ENCODE measurements at regions not wholly inside any gene's neighbourhood (a gene's known extent, or its start where the extent isn't known, plus 50 kb on each side); places are given as distances from the start of the nearest gene placed in this dataset.
"Not testable (repeated sequence)": the region's sequence is repeated elsewhere in the genome, so short reads cannot be mapped to it uniquely, and the experiment has no call there.

DNA sequence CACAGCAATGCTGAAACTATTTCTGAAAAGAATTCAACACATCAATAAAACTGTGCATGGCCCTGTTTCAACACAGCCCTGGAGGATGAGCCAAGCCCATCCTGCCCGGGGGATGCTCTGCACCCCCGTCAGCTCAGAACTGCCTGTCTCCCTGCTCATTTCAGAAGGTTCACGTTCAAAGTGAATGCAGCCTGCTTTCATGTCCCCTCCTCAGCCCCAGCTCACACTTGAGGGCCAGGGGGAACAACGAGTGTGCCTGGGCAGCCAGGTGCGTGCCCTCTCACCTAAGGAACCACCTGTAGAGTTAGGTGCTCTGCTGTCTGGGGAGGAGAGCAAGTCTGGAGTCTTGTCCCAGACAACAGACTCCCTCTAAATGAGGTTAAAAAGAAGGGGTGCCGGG, 348.5 kb upstream of the IRX2 start:
- TF ChIP-seq CTCF (IDR thresholded peaks at IDR 0.05; ENCODE audit: low read depth, low read length, missing control alignments), result no peak
- in situ Hi-C loops (cut with HindIII; ENCODE audit: low sequenced_read_pairs), result no loop called here
- no peak for DNase-seq (ENCODE audit: low read depth)
- H3K4me3 ChIP-seq (ENCODE audit: low read depth, low read length), result no peak overlapping the region

DNA sequence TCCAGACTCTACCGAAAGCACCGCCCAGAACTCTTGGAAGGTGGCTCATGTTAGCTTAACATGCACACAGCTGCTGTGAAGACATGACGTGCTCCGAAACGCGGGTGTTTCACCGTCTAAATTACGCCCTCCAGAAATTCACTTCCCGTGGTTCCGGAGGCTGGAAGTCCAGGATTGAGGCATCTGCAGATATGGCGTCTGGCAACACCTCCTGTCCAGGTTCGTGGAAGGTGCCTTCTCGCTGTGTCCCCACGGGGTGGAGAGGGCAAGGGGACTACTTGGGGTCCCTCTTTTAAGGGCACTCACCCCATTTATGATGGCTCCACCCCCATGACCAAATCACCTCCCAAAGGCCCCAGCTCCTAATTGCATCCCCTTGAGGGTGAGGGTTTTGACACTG, 348.0 kb upstream of the IRX2 start:
- in situ Hi-C loops (cut with HindIII; ENCODE audit: low sequenced_read_pairs), result no loop called here
- TF ChIP-seq CTCF (IDR thresholded peaks at IDR 0.05; ENCODE audit: low read depth, low read length, missing control alignments), result no peak
- no peak overlapping the region for H3K4me3 ChIP-seq (ENCODE audit: low read depth, low read length)
- DNase-seq (ENCODE audit: low read depth), result no peak

DNA sequence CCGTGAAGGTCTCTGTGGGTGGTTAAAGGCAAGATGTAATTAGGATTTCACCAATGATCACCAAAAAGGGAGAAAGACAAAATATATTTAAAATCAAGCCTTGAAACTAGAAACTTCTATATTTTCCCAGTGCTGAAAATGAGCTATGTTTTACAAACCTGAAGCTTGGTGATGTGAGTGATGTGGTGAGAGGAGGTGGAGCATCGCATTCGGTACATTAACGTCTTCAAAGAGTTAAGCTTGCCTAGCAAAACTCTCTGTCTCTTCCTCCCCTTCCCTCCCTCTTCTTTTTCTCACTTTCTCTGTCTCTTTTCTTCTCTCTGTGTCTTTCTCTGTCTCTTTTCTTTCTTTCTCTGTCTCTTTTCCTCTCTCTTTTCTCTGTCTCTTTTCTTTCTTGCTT, 347.3 kb upstream of the IRX2 start:
- H3K4me3 ChIP-seq (ENCODE audit: low read depth, low read length), result no peak overlapping the region
- no peak for DNase-seq (ENCODE audit: low read depth)
- TF ChIP-seq CTCF (IDR thresholded peaks at IDR 0.05; ENCODE audit: low read depth, low read length, missing control alignments), result no peak
- in situ Hi-C loops (cut with HindIII; ENCODE audit: low sequenced_read_pairs), result no loop called here

DNA sequence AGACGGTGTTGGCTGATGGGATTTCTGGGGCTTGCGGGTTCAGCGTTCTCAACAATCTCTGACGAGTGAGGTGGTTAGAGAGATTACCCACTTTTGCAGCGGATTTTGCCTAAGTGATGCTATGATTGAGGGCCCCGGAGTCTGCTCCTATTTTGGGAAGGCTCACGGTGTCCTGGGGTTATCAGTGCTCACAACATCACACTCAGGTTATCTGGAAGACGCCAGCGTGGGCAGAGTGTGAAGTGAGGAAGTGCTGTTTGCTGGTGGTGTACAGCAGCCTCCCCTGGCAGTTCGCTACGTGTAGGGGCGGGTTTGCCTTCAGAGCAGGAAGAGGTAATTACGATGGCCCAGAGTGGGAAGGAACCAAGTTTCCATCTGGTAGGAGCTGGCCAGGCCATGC, 341.2 kb upstream of the IRX2 start:
- DNase-seq (ENCODE audit: low read depth), result no peak
- TF ChIP-seq CTCF (IDR thresholded peaks at IDR 0.05; ENCODE audit: low read depth, low read length, missing control alignments), result no peak
- no peak overlapping the region for H3K4me3 ChIP-seq (ENCODE audit: low read depth, low read length)
- in situ Hi-C loops (cut with HindIII; ENCODE audit: low sequenced_read_pairs), result no loop called here

GRCh38 chr5:3092211-3092610, 340.7 kb upstream of the IRX2 start:
- TF ChIP-seq CTCF (IDR thresholded peaks at IDR 0.05; ENCODE audit: low read depth, low read length, missing control alignments), result no peak
- no peak overlapping the region for H3K4me3 ChIP-seq (ENCODE audit: low read depth, low read length)
- no peak for DNase-seq (ENCODE audit: low read depth)
- in situ Hi-C loops (cut with HindIII; ENCODE audit: low sequenced_read_pairs), result no loop called here

GRCh38 chr5:3091040-3091774, 339.7 kb upstream of the IRX2 start:
- no peak for DNase-seq (ENCODE audit: low read depth)
- in situ Hi-C loops (cut with HindIII; ENCODE audit: low sequenced_read_pairs), result no loop called here
- TF ChIP-seq CTCF (IDR thresholded peaks at IDR 0.05; ENCODE audit: low read depth, low read length, missing control alignments), result no peak
- H3K4me3 ChIP-seq (ENCODE audit: low read depth, low read length), result no peak overlapping the region

GRCh38 chr5:3090305-3090704, 338.8 kb upstream of the IRX2 start:
- in situ Hi-C loops (cut with HindIII; ENCODE audit: low sequenced_read_pairs); DNase-seq (ENCODE audit: low read depth); H3K4me3 ChIP-seq (ENCODE audit: low read depth, low read length): not testable (repeated sequence)

Measured in astrocyte of the cerebellum (primary cell).